GM12878 (cell line): ENCODE measurements at regions not wholly inside any gene's neighbourhood (a gene's known extent, or its start where the extent isn't known, plus 50 kb on each side); places are given as distances from the start of the nearest gene placed in this dataset.

ENCODE experiments used
- ATAC-seq: fragments of 200-7000 bp; cut with Tn5 transposase; 3 replicates; pipeline ENCODE4 v1.9.1; 2020; ENCODE audit warnings: mild to moderate bottlenecking, moderate library complexity
- BruUV-seq: library from RNA; stranded (reverse); fragments of 400-500 nt; replicated peaks from 2 replicates; lab custom pipeline; 2021; lab: Mats Ljungman, UMichigan
- CTCF ChIA-PET: fragments of 300-600 bp; sonication (Branson Sonifier 250); formaldehyde crosslinking; extraction: SDS; loops from one replicate; lab custom pipeline; 2021; ENCODE audit warnings: inconsistent platforms; lab: Yijun Ruan, JAX
- POLR2A ChIA-PET: fragments of 350-600 bp; formaldehyde crosslinking; extraction: SDS; loops from one replicate; lab custom pipeline; 2021; ENCODE audit warnings: inconsistent platforms; lab: Charles Lee
- RAD21 ChIA-PET: fragments of 300-600 bp; sonication (Branson Sonifier 250); formaldehyde crosslinking; loops from one replicate; lab custom pipeline; 2023; ENCODE audit warnings: antibody characterized with exemption; ENCODE audit not compliant: unreplicated experiment; lab: Charles Lee
- SMC1A ChIA-PET: fragments of 300-600 bp; sonication (Branson Sonifier 250); formaldehyde crosslinking; loops from one replicate; lab custom pipeline; 2023; ENCODE audit not compliant: unreplicated experiment, uncharacterized antibody; lab: Charles Lee
- DNase-seq: peaks from one replicate; pipeline ENCODE4 v3.0.0-alpha.2; 2011; ENCODE audit warnings: low read depth, low spot score
- FAIRE-seq: peaks from 3 replicates; lab custom pipeline; 2011; peaks lifted over from hg19 to GRCh38; lab: Jason Lieb, UNC
- H2AFZ ChIP-seq: 2 replicates; pipeline ENCODE4 v1.6.0; 2011; ENCODE audit warnings: low read depth, low read length, control low read depth; ENCODE audit not compliant: control insufficient read depth
- H3K27ac ChIP-seq: 2 replicates; pipeline ENCODE4 v1.5.1; 2011; ENCODE audit warnings: control low read depth; ENCODE audit not compliant: control insufficient read depth, insufficient read depth
- H3K27me3 ChIP-seq, 2 experiments: replicated peaks in 1 of 2; 2 replicates each; pipeline versions ENCODE4 v1.6.0 to v1.6.1; 2011; ENCODE audit warnings: low read length in 1 of 2; ENCODE audit not compliant: control insufficient read depth in 2 of 2, insufficient read depth in 2 of 2
- H3K36me3 ChIP-seq, 2 experiments: 2 replicates each; pipeline ENCODE4 v1.5.1; 2011; ENCODE audit warnings: low read length in 1 of 2; ENCODE audit not compliant: control insufficient read depth in 2 of 2, insufficient read depth in 2 of 2
- H3K4me1 ChIP-seq: 2 replicates; pipeline ENCODE4 v1.6.1; 2011; ENCODE audit warnings: mild to moderate bottlenecking, low read length, moderate library complexity, mixed read lengths; ENCODE audit not compliant: control insufficient read depth, insufficient read depth
- H3K4me2 ChIP-seq: 2 replicates; pipeline ENCODE4 v1.6.0; 2011; ENCODE audit warnings: control low read depth; ENCODE audit not compliant: control insufficient read depth, insufficient read depth
- H3K4me3 ChIP-seq: fragments of 200-600 bp; sonication (generic); 2 replicates; pipeline ENCODE4 v1.5.1; 2016
- H3K79me2 ChIP-seq: 2 replicates; pipeline ENCODE4 v1.6.0; 2011; ENCODE audit warnings: low read length; ENCODE audit not compliant: control insufficient read depth, insufficient read depth
- H3K9ac ChIP-seq: 2 replicates; pipeline ENCODE4 v1.8.0; 2011; ENCODE audit warnings: low read length, control low read depth, mixed read lengths; ENCODE audit not compliant: control insufficient read depth, insufficient read depth
- H3K9me3 ChIP-seq: replicated peaks from 3 replicates; pipeline ENCODE4 v1.5.1; 2011; ENCODE audit warnings: mild to moderate bottlenecking, low read length; ENCODE audit not compliant: control insufficient read depth, insufficient read depth
- H4K20me1 ChIP-seq: 2 replicates; pipeline ENCODE4 v1.6.0; 2011; ENCODE audit not compliant: control insufficient read depth, insufficient read depth
- CREB1 ChIP-seq: IDR thresholded peaks from 2 replicates; pipeline ENCODE4 v1.6.1; 2012; ENCODE audit warnings: low read depth, mild to moderate bottlenecking, inconsistent platforms
- GATAD2B ChIP-seq: fragments of 450-650 bp; conservative IDR thresholded peaks from 2 replicates; pipeline ENCODE4 v1.6.1; 2017; ENCODE audit warnings: low read depth, mild to moderate bottlenecking, moderate library complexity
- IKZF2 ChIP-seq, 2 experiments: fragments of 450-650 bp; IDR thresholded peaks; 2 replicates each; pipeline ENCODE4 v1.6.1; 2017; ENCODE audit warnings: mild to moderate bottlenecking in 2 of 2, moderate library complexity in 2 of 2
- MYC ChIP-seq: IDR thresholded peaks from 2 replicates; pipeline ENCODE4 v1.6.1; 2011; ENCODE audit warnings: mild to moderate bottlenecking, low read length, moderate library complexity, inconsistent platforms; ENCODE audit not compliant: insufficient read depth, insufficient replicate concordance, insufficient read length, severe bottlenecking
- POU2F2 ChIP-seq: IDR thresholded peaks from 3 replicates; pipeline ENCODE4 v1.6.1; 2011; ENCODE audit warnings: low read depth, mild to moderate bottlenecking, low read length, borderline replicate concordance
- RBBP5 ChIP-seq: fragments of 200-600 bp; sonication (generic); conservative IDR thresholded peaks from 2 replicates; pipeline ENCODE4 v1.6.1; 2016
- SMC3 ChIP-seq: IDR thresholded peaks from 2 replicates; pipeline ENCODE4 v1.6.1; 2011; ENCODE audit warnings: low read length, improper control_type of control experiment, borderline replicate concordance
- YY1 ChIP-seq: IDR thresholded peaks from 2 replicates; pipeline ENCODE4 v1.6.1; 2011; ENCODE audit warnings: low read depth, mild to moderate bottlenecking, low read length
- ZNF622 ChIP-seq: fragments of 450-650 bp; IDR thresholded peaks from 2 replicates; pipeline ENCODE4 v1.6.1; 2017; ENCODE audit warnings: mild to moderate bottlenecking, inconsistent platforms
- WGBS: methylation state at CpG from one replicate; pipeline ENCODE4 v1.1.6; 2016; ENCODE audit warnings: low lambda C conversion rate; ENCODE audit not compliant: insufficient replicate concordance, insufficient coverage; ENCODE audit errors: missing lambda C conversion rate; 5-methylcytosine and 5-hydroxymethylcytosine counted together
- in situ Hi-C: fragments of 300-500 bp; cut with MboI; formaldehyde crosslinking; loops from 9 replicates; pipeline ENCODE4 v1.14.3; 2018; ENCODE audit warnings: mixed read lengths
- intact Hi-C: fragments of 100-400 bp; cut with micrococcal nuclease; formaldehyde crosslinking; loops from one replicate; pipeline ENCODE4 v1.14.2; 2022; ENCODE audit not compliant: unreplicated experiment
- TF ChIP-seq, protein P1 (sequence below): fragments of 450-650 bp; IDR thresholded peaks from 2 replicates; pipeline ENCODE4 v1.6.1; 2017; ENCODE audit warnings: mild to moderate bottlenecking, moderate library complexity
- TF ChIP-seq, protein P2 (sequence below): fragments of 450-650 bp; IDR thresholded peaks from 2 replicates; pipeline ENCODE4 v1.6.1; 2016; ENCODE audit warnings: mild to moderate bottlenecking
- TF ChIP-seq, protein P3 (sequence below): fragments of 450-650 bp; conservative IDR thresholded peaks from 2 replicates; pipeline ENCODE4 v1.6.1; 2017; ENCODE audit warnings: mild to moderate bottlenecking, moderate library complexity
- TF ChIP-seq, protein P4 (sequence below), 3 experiments: IDR thresholded peaks in 2 of 3; conservative IDR thresholded peaks in 1 of 3; 2 replicates each; pipeline ENCODE4 v1.5.1; 2011; ENCODE audit warnings: low read depth in 3 of 3, low read length in 3 of 3, mild to moderate bottlenecking in 3 of 3, control low read depth in 2 of 3, moderate library complexity in 2 of 3, inconsistent platforms in 1 of 3, mixed read lengths in 1 of 3; ENCODE audit not compliant: control insufficient read depth in 2 of 3, insufficient read depth in 1 of 3; ENCODE audit errors: extremely low read depth in 1 of 3
- TF ChIP-seq, protein P5 (sequence below): IDR thresholded peaks from 2 replicates; pipeline ENCODE4 v1.6.1; 2011; ENCODE audit warnings: low read depth, mild to moderate bottlenecking, low read length, moderate library complexity, borderline replicate concordance; ENCODE audit errors: extremely low read depth

DNA sequence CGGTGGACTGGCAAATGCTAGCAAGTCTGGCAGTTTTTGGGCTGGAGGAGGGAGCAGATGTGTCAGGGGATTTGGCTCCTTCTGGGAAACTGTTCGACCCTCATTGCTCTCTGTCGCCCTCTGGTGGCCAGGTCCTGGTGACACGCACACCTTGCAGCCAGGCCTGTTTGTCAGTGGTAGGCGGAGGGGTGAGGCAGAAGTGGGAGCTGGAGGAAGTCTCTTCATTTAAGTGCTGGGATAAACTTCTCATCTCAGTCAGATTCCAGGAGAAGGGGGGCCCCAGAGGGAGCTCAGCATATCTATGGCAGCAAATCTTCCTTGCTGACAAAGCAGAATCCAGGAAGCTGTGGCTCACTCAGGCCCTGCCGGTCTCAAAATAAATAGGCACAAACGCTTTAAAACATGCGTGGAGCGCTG, 326.5 kb downstream of the ZSWIM6 start:
- ChIA-PET RAD21 (interaction anchor here (0.7 to 2.3 kb wide), 11 partner anchors 327 to 985 kb away, joined by 3 to 11 read pairs (median 6); partner anchors contain the start of gene ZSWIM6), CTCF (interaction anchor here (0.7 to 4.2 kb wide), 37 partner anchors 8 to 981 kb away, joined by 3 to 95 read pairs (median 4); no protein-coding TSS in a partner anchor), SMC1A (interaction anchor here (0.7 to 3.3 kb wide), 21 partner anchors 12 to 960 kb away, joined by 3 to 27 read pairs (median 4); no protein-coding TSS in a partner anchor), POLR2A (no interaction called here)
- no peak overlapping the region for H3K27ac ChIP-seq
- no peak overlapping the region for H3K9ac ChIP-seq
- no peaks in the 10 kb centered on the region for H3K9me3 ChIP-seq
- no peaks in the 10 kb centered on the region for H4K20me1 ChIP-seq
- H3K36me3 ChIP-seq, result no peaks in the 10 kb centered on the region
- peak; percentile 56 for FAIRE-seq
- H3K4me1 ChIP-seq, result no peaks in the 10 kb centered on the region
- ATAC-seq, result peak; percentile 97
- H3K79me2 ChIP-seq, result no peaks in the 10 kb centered on the region
- WGBS, result 27% methylated on average over 9 of the region's 9 CpGs
- in situ Hi-C loops (loop anchor here (10.0 kb wide), 1 partner anchor 704 kb away; no protein-coding TSS in a partner anchor), intact Hi-C loops (loop anchor here (1.0 to 10.0 kb wide), 7 partner anchors 276 to 984 kb away; no protein-coding TSS in a partner anchor)
- H2AFZ ChIP-seq, result no peak overlapping the region
- H3K4me2 ChIP-seq, result no peak overlapping the region
- DNase-seq, result peak; percentile 21
- no TSS peak for BruUV-seq
- H3K4me3 ChIP-seq, result no peak overlapping the region
- no peaks in the 10 kb centered on the region; a peak in 3 of 4 replicates for H3K27me3 ChIP-seq
- TF ChIP-seq MYC (no peak), IKZF2 (IDR thresholded peaks at IDR 0.05) (no peak), RBBP5 (no peak), YY1 (peak; percentile 70), GATAD2B (no peak), SMC3 (peak; percentile 96), CREB1 (0 out of 2 replicates have a peak, but pooled peaks have one; percentile 18), ZNF622 (no peak), POU2F2 (no peak)
- TF ChIP-seq, protein P1, sequence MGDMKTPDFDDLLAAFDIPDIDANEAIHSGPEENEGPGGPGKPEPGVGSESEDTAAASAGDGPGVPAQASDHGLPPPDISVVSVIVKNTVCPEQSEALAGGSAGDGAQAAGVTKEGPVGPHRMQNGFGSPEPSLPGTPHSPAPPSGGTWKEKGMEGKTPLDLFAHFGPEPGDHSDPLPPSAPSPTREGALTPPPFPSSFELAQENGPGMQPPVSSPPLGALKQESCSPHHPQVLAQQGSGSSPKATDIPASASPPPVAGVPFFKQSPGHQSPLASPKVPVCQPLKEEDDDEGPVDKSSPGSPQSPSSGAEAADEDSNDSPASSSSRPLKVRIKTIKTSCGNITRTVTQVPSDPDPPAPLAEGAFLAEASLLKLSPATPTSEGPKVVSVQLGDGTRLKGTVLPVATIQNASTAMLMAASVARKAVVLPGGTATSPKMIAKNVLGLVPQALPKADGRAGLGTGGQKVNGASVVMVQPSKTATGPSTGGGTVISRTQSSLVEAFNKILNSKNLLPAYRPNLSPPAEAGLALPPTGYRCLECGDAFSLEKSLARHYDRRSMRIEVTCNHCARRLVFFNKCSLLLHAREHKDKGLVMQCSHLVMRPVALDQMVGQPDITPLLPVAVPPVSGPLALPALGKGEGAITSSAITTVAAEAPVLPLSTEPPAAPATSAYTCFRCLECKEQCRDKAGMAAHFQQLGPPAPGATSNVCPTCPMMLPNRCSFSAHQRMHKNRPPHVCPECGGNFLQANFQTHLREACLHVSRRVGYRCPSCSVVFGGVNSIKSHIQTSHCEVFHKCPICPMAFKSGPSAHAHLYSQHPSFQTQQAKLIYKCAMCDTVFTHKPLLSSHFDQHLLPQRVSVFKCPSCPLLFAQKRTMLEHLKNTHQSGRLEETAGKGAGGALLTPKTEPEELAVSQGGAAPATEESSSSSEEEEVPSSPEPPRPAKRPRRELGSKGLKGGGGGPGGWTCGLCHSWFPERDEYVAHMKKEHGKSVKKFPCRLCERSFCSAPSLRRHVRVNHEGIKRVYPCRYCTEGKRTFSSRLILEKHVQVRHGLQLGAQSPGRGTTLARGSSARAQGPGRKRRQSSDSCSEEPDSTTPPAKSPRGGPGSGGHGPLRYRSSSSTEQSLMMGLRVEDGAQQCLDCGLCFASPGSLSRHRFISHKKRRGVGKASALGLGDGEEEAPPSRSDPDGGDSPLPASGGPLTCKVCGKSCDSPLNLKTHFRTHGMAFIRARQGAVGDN, result no peak
- TF ChIP-seq, protein P2, sequence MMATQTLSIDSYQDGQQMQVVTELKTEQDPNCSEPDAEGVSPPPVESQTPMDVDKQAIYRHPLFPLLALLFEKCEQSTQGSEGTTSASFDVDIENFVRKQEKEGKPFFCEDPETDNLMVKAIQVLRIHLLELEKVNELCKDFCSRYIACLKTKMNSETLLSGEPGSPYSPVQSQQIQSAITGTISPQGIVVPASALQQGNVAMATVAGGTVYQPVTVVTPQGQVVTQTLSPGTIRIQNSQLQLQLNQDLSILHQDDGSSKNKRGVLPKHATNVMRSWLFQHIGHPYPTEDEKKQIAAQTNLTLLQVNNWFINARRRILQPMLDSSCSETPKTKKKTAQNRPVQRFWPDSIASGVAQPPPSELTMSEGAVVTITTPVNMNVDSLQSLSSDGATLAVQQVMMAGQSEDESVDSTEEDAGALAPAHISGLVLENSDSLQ, result no peak
- TF ChIP-seq, protein P3, sequence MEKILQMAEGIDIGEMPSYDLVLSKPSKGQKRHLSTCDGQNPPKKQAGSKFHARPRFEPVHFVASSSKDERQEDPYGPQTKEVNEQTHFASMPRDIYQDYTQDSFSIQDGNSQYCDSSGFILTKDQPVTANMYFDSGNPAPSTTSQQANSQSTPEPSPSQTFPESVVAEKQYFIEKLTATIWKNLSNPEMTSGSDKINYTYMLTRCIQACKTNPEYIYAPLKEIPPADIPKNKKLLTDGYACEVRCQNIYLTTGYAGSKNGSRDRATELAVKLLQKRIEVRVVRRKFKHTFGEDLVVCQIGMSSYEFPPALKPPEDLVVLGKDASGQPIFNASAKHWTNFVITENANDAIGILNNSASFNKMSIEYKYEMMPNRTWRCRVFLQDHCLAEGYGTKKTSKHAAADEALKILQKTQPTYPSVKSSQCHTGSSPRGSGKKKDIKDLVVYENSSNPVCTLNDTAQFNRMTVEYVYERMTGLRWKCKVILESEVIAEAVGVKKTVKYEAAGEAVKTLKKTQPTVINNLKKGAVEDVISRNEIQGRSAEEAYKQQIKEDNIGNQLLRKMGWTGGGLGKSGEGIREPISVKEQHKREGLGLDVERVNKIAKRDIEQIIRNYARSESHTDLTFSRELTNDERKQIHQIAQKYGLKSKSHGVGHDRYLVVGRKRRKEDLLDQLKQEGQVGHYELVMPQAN, result no peak
- TF ChIP-seq, protein P4, sequence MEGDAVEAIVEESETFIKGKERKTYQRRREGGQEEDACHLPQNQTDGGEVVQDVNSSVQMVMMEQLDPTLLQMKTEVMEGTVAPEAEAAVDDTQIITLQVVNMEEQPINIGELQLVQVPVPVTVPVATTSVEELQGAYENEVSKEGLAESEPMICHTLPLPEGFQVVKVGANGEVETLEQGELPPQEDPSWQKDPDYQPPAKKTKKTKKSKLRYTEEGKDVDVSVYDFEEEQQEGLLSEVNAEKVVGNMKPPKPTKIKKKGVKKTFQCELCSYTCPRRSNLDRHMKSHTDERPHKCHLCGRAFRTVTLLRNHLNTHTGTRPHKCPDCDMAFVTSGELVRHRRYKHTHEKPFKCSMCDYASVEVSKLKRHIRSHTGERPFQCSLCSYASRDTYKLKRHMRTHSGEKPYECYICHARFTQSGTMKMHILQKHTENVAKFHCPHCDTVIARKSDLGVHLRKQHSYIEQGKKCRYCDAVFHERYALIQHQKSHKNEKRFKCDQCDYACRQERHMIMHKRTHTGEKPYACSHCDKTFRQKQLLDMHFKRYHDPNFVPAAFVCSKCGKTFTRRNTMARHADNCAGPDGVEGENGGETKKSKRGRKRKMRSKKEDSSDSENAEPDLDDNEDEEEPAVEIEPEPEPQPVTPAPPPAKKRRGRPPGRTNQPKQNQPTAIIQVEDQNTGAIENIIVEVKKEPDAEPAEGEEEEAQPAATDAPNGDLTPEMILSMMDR (IDR thresholded peaks at IDR 0.05 in 2 of 3, conservative IDR thresholded peaks at IDR 0.05 in 1 of 3; ENCODE audit: control insufficient read depth in 2 of 3, extremely low read depth in 1 of 3, insufficient read depth in 1 of 3, low read depth in 3 of 3, low read length in 3 of 3), result peak; percentile 88 to 95 (median 93)
- TF ChIP-seq, protein P5, sequence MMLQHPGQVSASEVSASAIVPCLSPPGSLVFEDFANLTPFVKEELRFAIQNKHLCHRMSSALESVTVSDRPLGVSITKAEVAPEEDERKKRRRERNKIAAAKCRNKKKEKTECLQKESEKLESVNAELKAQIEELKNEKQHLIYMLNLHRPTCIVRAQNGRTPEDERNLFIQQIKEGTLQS, result no peak
